ENCODE measurements at regions not wholly inside any gene's neighbourhood (a gene's known extent, or its start where the extent isn't known, plus 50 kb on each side); places are given as distances from the start of the nearest gene placed in this dataset.

GRCh38 chr3:144375088-144375487 is 403.5 kb downstream of the DIPK2A start:
- H3K9me3 Mint-ChIP-seq, result no peaks in the 10 kb centered on the region
- no peaks in the 10 kb centered on the region for H3K36me3 Mint-ChIP-seq
- H3K4me3 Mint-ChIP-seq, result no peak overlapping the region

GRCh38 chr3:144380849-144381248 is 409.2 kb downstream of the DIPK2A start:
- TF ChIP-seq CTCF (conservative IDR thresholded peaks at IDR 0.05), result no peak
- Mint-ChIP-seq H3K27ac (no peak overlapping the region), H3K27me3 (no peaks in the 10 kb centered on the region), H3K36me3 (no peaks in the 10 kb centered on the region), H3K4me1 (ENCODE audit: unreplicated experiment) (no peaks in the 10 kb centered on the region), H3K9me3 (no peaks in the 10 kb centered on the region), H3K4me3 (no peak overlapping the region)
- no peak for DNase-seq (ENCODE audit: extremely low spot score, unreplicated experiment)

More at GRCh38 chr3:144375088-144375487, 403.5 kb downstream of the DIPK2A start:
- DNase-seq (ENCODE audit: extremely low spot score, unreplicated experiment), result no peak
- no peak overlapping the region for H3K27ac Mint-ChIP-seq
- TF ChIP-seq CTCF (conservative IDR thresholded peaks at IDR 0.05), result no peak
- H3K27me3 Mint-ChIP-seq, result no peaks in the 10 kb centered on the region
- no peaks in the 10 kb centered on the region for H3K4me1 Mint-ChIP-seq (ENCODE audit: unreplicated experiment)

- H3K27me3 Mint-ChIP-seq, result no peaks in the 10 kb centered on the region
- no peaks in the 10 kb centered on the region for H3K36me3 Mint-ChIP-seq
- no peak for DNase-seq (ENCODE audit: extremely low spot score, unreplicated experiment)
- no peaks in the 10 kb centered on the region for H3K4me1 Mint-ChIP-seq (ENCODE audit: unreplicated experiment)
- no peaks in the 10 kb centered on the region for H3K9me3 Mint-ChIP-seq
- H3K27ac Mint-ChIP-seq, result no peak overlapping the region
- H3K4me3 Mint-ChIP-seq, result no peak overlapping the region
- no peak for TF ChIP-seq CTCF (conservative IDR thresholded peaks at IDR 0.05)
These were observed 410.0 kb downstream of the DIPK2A start for GRCh38 chr3:144381607-144382006.

- no peaks in the 10 kb centered on the region for H3K27me3 Mint-ChIP-seq
- H3K9me3 Mint-ChIP-seq, result no peaks in the 10 kb centered on the region
- H3K36me3 Mint-ChIP-seq, result no peaks in the 10 kb centered on the region
- H3K27ac Mint-ChIP-seq, result no peak overlapping the region
- no peak overlapping the region for H3K4me3 Mint-ChIP-seq
- H3K4me1 Mint-ChIP-seq (ENCODE audit: unreplicated experiment), result no peaks in the 10 kb centered on the region
- no peak for DNase-seq (ENCODE audit: extremely low spot score, unreplicated experiment)
- no peak for TF ChIP-seq CTCF (conservative IDR thresholded peaks at IDR 0.05)
These were observed 412.8 kb downstream of the DIPK2A start for GRCh38 chr3:144384241-144384979.

- Mint-ChIP-seq H3K4me3 (no peak overlapping the region), H3K27me3 (no peaks in the 10 kb centered on the region), H3K4me1 (ENCODE audit: unreplicated experiment) (no peaks in the 10 kb centered on the region), H3K27ac (no peak overlapping the region), H3K36me3 (no peaks in the 10 kb centered on the region), H3K9me3 (no peaks in the 10 kb centered on the region)
- no peak for DNase-seq (ENCODE audit: extremely low spot score, unreplicated experiment)
- TF ChIP-seq CTCF (conservative IDR thresholded peaks at IDR 0.05), result no peak
These were observed 419.2 kb downstream of the DIPK2A start for GRCh38 chr3:144390786-144391185.
